ENCODE measurements at regions not wholly inside any gene's neighbourhood (a gene's known extent, or its start where the extent isn't known, plus 50 kb on each side); places are given as distances from the start of the nearest gene placed in this dataset.

GRCh38 chr22:49411236-49411635, 416.4 kb downstream of the BRD1 start:
- TF ChIP-seq SPEN (CRISPR knock-in tag; IDR thresholded peaks at IDR 0.05; ENCODE audit: low read depth) (no peak), CTCF (CRISPR knock-in tag; IDR thresholded peaks at IDR 0.05) (no peak), KDM2A (CRISPR knock-in tag; IDR thresholded peaks at IDR 0.05; ENCODE audit: borderline replicate concordance, low read depth) (no peak), ZNF563 (CRISPR knock-in tag; IDR thresholded peaks at IDR 0.05) (no peak)

Measured in HepG2 (cell line).